Left ventricle myocardium inferior (tissue), 1 donor: ENCODE measurements at regions not wholly inside any gene's neighbourhood (a gene's known extent, or its start where the extent isn't known, plus 50 kb on each side); places are given as distances from the start of the nearest gene placed in this dataset.

Experiments used
- DNase-seq: peaks from one replicate; pipeline ENCODE4 v3.0.0-alpha.2; 2020
- H3K27ac ChIP-seq: fragments of 200-600 bp; replicated peaks from 2 replicates; pipeline ENCODE4 v1.8.0; 2021
- H3K27me3 ChIP-seq: fragments of 200-600 bp; 2 replicates; pipeline ENCODE4 v1.8.0; 2021; ENCODE audit warnings: low read depth
- H3K36me3 ChIP-seq: fragments of 200-600 bp; 2 replicates; pipeline ENCODE4 v1.8.0; 2021
- H3K4me1 ChIP-seq: fragments of 200-600 bp; 2 replicates; pipeline ENCODE4 v1.8.0; 2021
- H3K4me3 ChIP-seq: fragments of 200-600 bp; 2 replicates; pipeline ENCODE4 v1.8.0; 2021; ENCODE audit warnings: mild to moderate bottlenecking, moderate library complexity
- H3K9me3 ChIP-seq: fragments of 200-600 bp; replicated peaks from 2 replicates; pipeline ENCODE4 v1.8.0; 2021
- intact Hi-C: fragments of 100-400 bp; cut with micrococcal nuclease; formaldehyde crosslinking; loops from one replicate; pipeline ENCODE4 v1.11.0; 2022
- TF ChIP-seq, protein P1 (sequence below): fragments of 200-600 bp; IDR thresholded peaks from 2 replicates; pipeline ENCODE4 v1.8.0; 2021; ENCODE audit warnings: antibody characterized with exemption, mild to moderate bottlenecking, borderline replicate concordance
- donor health status: DM: no; HTN: yes; CAD: no; lungs with severe emphysema.

GRCh38 chr5:3102531-3102930 lies 351.1 kb upstream of the IRX2 start:
- Histone ChIP-seq H3K36me3 (no peaks in the 10 kb centered on the region), H3K27me3 (peaks cover 96% of the 10 kb centered on the region), H3K27ac (no peak overlapping the region), H3K4me3 (no peak overlapping the region), H3K9me3 (no peaks in the 10 kb centered on the region), H3K4me1 (no peaks in the 10 kb centered on the region)
- TF ChIP-seq, protein P1, sequence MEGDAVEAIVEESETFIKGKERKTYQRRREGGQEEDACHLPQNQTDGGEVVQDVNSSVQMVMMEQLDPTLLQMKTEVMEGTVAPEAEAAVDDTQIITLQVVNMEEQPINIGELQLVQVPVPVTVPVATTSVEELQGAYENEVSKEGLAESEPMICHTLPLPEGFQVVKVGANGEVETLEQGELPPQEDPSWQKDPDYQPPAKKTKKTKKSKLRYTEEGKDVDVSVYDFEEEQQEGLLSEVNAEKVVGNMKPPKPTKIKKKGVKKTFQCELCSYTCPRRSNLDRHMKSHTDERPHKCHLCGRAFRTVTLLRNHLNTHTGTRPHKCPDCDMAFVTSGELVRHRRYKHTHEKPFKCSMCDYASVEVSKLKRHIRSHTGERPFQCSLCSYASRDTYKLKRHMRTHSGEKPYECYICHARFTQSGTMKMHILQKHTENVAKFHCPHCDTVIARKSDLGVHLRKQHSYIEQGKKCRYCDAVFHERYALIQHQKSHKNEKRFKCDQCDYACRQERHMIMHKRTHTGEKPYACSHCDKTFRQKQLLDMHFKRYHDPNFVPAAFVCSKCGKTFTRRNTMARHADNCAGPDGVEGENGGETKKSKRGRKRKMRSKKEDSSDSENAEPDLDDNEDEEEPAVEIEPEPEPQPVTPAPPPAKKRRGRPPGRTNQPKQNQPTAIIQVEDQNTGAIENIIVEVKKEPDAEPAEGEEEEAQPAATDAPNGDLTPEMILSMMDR, result no peak
- DNase-seq, result no peak
- intact Hi-C loops, result no loop called here

DNA sequence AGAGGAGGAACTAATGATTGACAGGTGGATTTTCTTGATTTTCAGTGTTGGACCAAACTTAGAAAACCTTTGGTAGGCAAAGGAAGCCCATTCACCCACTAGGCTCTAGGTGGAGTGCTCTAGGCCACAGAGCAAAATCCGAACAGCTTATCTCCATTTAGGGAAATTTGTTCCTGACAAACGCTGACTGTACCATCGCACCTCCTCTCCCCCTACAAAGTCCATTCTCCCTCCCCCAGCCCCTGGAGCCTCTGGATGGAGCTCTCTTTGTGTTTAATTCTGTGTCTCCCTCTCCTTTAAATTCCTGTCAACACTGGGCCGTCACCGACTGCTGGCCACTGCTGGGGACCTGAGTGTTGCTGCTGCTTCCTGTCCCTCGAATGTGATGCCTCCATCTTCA lies 350.1 kb upstream of the IRX2 start:
- no peaks in the 10 kb centered on the region for H3K9me3 ChIP-seq
- intact Hi-C loops, result no loop called here
- peaks cover 94% of the 10 kb centered on the region for H3K27me3 ChIP-seq
- no peaks in the 10 kb centered on the region for H3K36me3 ChIP-seq
- H3K27ac ChIP-seq, result no peak overlapping the region
- no peaks in the 10 kb centered on the region for H3K4me1 ChIP-seq
- no peak overlapping the region for H3K4me3 ChIP-seq
- TF ChIP-seq, protein P1, result no peak
- no peak for DNase-seq

- Histone ChIP-seq H3K36me3 (no peaks in the 10 kb centered on the region), H3K27me3 (peaks cover 94% of the 10 kb centered on the region), H3K27ac (no peak overlapping the region), H3K9me3 (no peaks in the 10 kb centered on the region), H3K4me3 (no peak overlapping the region), H3K4me1 (no peaks in the 10 kb centered on the region)
- TF ChIP-seq, protein P1, result no peak
- no peak for DNase-seq
- intact Hi-C loops, result no loop called here
These were observed 349.6 kb upstream of the IRX2 start for GRCh38 chr5:3100921-3101551.

DNA sequence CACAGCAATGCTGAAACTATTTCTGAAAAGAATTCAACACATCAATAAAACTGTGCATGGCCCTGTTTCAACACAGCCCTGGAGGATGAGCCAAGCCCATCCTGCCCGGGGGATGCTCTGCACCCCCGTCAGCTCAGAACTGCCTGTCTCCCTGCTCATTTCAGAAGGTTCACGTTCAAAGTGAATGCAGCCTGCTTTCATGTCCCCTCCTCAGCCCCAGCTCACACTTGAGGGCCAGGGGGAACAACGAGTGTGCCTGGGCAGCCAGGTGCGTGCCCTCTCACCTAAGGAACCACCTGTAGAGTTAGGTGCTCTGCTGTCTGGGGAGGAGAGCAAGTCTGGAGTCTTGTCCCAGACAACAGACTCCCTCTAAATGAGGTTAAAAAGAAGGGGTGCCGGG lies 348.5 kb upstream of the IRX2 start:
- H3K27ac ChIP-seq, result no peak overlapping the region
- intact Hi-C loops, result no loop called here
- no peaks in the 10 kb centered on the region for H3K4me1 ChIP-seq
- TF ChIP-seq, protein P1, result no peak
- H3K9me3 ChIP-seq, result no peaks in the 10 kb centered on the region
- no peaks in the 10 kb centered on the region for H3K36me3 ChIP-seq
- DNase-seq, result no peak
- no peak overlapping the region for H3K4me3 ChIP-seq
- H3K27me3 ChIP-seq, result peaks cover 90% of the 10 kb centered on the region

DNA sequence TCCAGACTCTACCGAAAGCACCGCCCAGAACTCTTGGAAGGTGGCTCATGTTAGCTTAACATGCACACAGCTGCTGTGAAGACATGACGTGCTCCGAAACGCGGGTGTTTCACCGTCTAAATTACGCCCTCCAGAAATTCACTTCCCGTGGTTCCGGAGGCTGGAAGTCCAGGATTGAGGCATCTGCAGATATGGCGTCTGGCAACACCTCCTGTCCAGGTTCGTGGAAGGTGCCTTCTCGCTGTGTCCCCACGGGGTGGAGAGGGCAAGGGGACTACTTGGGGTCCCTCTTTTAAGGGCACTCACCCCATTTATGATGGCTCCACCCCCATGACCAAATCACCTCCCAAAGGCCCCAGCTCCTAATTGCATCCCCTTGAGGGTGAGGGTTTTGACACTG lies 348.0 kb upstream of the IRX2 start:
- TF ChIP-seq, protein P1, result no peak
- no peak overlapping the region for H3K27ac ChIP-seq
- intact Hi-C loops, result no loop called here

More for the DNA sequence above, 348.0 kb upstream of the IRX2 start:
- Histone ChIP-seq H3K4me3 (no peak overlapping the region), H3K27me3 (peaks cover 88% of the 10 kb centered on the region), H3K9me3 (no peaks in the 10 kb centered on the region), H3K36me3 (no peaks in the 10 kb centered on the region), H3K4me1 (no peaks in the 10 kb centered on the region)
- DNase-seq, result no peak
